Gastroesophageal sphincter (tissue), 3 donors: ENCODE measurements at regions not wholly inside any gene's neighbourhood (a gene's known extent, or its start where the extent isn't known, plus 50 kb on each side); places are given as distances from the start of the nearest gene placed in this dataset.

ENCODE experiments used
- CTCF ChIP-seq, 4 experiments: fragments of 200-600 bp in 2 of 4; fragments of 450-650 bp in 2 of 4; sonication (generic) in 1 of 4; IDR thresholded peaks; one replicate each; pipeline ENCODE4 v1.5.1; 2017 to 2019; ENCODE audit warnings: antibody characterized with exemption in 4 of 4, mild to moderate bottlenecking in 2 of 4, moderate library complexity in 2 of 4
- POLR2A ChIP-seq, 2 donors: fragments of 450-650 bp; IDR thresholded peaks; one replicate each; pipeline ENCODE4 v1.6.1; 2017; ENCODE audit warnings: antibody characterized with exemption in 2 of 2, mild to moderate bottlenecking in 2 of 2, moderate library complexity in 1 of 2

GRCh38 chr4:10259976-10260375 is 143.4 kb upstream of the WDR1 start:
- TF ChIP-seq CTCF (IDR thresholded peaks at IDR 0.05) = no peak
- TF ChIP-seq POLR2A (IDR thresholded peaks at IDR 0.05) = no peak
